NK-92 treated with Interleukin-12 subunit alpha and Interleukin-12 subunit beta, amount 100 ng/mL, for 24 hours (cell line): ENCODE measurements at regions not wholly inside any gene's neighbourhood (a gene's known extent, or its start where the extent isn't known, plus 50 kb on each side); places are given as distances from the start of the nearest gene placed in this dataset.

Experiments used
- DNase-seq: peaks from one replicate; lab custom pipeline; 2025; lab: John Stamatoyannopoulos, UW

DNA sequence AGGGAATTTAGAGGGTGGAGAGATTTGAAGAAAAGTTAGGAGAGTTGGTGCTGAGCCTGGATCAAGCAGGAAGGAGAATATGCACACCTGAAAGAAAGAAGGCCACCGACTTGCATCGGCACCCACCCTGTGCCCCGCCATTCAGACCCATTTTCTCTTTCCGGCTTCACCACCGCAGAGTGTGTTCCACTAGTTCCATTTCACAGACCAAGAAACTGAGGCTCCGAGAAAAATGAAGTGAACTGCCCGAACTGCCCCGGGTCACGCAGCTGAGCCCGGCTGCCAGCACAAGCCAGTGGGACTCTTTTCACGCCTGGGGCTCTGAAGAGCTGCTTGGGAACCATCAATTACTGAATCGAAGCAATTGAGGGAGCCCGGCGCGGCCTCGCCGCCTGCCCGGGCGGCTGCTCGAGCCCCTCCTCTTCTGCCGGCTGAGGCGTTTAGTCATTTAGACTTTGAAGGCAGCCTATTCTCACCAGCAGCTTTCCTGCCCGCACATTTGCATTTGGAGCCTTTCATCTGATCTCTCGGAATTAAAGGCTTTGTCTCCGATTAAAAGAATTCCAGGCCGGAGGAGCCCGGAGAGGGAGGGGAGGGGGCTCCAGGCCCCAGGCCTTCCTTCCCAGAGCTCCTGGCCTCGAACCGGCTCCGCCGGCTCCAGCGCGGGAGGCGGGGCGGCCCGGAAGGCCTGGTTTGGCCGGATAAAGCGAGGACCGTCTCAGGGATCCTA is 140.2 kb upstream of the PJA1 start:
- no peak for DNase-seq

DNA sequence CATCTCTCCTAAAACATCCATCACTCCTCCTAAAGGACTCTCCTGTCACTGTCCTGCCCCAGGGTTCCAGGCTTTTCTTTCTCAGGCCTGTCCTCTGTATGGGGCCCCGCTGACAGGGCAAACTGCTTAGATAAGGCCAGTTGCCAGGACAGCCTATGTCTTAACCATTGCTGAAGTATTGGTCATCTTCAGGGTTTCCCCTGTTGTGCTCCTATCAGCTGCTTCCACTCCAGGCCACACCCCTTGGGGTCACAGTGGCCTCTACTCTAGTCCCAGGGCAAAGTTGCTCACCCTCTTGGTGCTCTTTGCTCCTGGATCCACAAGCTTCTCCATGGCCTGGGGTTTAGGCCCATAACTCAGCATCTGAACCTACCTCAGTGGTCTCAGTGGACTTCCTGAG is 138.0 kb upstream of the PJA1 start:
- no peak for DNase-seq

- no peak for DNase-seq
Observed at GRCh38 chrX:69299951-69300714, 134.9 kb upstream of the PJA1 start.

DNA sequence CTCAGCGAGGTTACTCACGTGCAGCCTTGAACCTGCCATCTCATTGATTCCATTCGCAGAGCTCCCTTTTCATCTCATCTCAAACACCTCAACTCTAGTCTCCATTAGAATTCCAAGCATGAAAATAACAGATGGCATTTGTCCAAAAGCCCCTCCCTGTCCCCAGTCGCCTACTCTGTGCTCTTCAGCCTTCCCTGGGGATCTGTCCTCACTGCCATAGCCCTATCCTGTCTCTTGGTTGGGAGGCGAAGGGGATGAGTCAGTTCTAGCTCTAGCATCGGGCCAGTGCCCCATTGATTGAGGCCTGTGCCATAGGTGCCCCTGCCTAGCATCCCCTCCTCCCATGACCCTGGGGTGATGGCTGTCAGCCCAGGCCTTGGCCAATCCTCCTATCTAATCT is 134.0 kb upstream of the PJA1 start:
- no peak for DNase-seq

DNA sequence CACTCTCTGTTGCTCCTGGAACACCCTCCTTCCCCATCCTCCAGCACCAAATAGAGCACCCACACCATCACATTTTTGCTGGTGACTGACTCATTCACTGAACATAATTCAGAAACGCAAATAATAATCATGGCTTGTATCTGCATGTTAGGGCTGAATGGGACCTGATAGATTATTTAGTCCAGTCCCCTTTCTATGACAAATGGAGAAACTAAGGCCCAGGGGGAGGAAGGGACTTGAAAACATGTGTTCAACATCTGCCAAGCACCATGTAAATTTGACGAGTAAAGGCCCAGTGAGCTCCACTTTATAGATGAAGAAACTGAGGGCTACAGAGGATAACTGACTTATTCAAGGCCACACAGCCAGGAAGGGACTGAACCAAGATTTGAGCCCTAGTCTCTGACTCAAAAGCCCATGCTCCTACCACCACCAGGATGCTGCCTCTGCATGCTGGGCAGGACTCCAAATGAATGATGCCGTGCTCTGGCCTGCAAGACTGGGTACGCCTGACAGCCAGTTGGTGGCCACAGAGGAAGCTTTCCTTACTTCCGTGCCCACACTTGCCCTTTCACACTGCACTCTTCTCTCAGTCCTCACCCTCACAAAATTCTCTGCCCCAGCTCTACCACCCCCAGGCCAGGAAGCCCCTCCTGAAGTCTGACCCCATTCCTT is 133.3 kb upstream of the PJA1 start:
- no peak for DNase-seq

DNA sequence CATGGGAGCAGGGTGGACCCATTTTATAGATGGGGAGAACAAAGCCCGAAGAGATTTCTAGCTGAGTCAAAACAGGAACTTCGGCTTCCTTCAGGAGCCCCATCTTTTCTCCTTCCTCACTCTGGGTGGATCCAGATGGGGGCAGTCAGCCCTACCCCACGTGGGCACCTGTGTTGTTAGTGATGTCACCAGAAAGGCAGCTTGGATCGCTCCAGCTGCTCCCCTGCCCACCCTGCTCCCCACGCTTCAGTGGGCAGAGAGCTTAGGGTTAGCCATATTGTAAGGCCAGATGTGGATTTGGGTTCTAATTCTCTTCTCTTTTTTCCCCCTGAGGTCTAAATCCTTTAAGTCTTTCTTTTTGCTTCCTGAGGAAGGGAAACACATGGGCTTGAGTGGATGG is 132.3 kb upstream of the PJA1 start:
- no peak for DNase-seq

GRCh38 chrX:69293776-69294601 is 128.7 kb upstream of the PJA1 start:
- DNase-seq = no peak

- DNase-seq = no peak
Observed at GRCh38 chrX:69291116-69291515, 125.9 kb upstream of the PJA1 start.

- no peak for DNase-seq
Observed at GRCh38 chrX:69290292-69290691, 125.0 kb upstream of the PJA1 start.

- no peak for DNase-seq
Observed at GRCh38 chrX:69289793-69290123, 124.5 kb upstream of the PJA1 start.

DNA sequence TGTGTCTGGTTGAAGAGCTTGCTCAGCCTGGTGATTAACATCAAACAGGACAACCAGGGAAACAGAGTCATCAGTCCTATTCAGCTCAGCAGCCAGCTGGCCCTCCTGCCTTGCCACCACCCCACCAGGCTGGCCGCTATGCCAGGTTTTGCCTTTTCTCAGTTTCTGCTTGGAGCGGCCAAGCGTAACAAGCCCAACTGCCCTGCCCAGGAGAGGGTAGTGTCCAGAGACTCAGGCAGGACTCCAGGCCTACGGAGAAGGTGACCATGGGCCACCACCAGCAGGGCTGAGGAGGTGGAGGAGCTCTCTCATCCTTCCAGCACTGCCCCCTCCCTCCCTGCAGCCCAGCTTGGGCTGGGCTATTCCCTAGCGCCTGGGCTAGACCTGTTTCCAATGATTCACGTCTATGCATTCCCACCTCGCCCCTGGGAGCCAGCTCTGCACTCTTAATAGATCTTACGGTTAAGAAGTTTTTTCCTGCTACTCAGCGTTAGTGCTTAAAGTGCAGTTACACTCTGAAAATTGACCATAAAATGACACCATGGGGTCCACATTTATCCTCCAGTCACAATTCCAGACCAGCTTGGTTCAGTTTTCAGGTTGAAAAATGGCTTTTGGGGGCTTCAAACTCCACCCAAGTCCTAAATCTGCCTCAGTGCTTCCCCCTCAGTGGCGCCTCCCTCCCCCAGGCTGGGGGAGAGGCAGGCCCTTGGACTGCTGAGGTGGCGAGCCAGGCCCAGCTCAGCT is 124.0 kb upstream of the PJA1 start:
- no peak for DNase-seq

DNA sequence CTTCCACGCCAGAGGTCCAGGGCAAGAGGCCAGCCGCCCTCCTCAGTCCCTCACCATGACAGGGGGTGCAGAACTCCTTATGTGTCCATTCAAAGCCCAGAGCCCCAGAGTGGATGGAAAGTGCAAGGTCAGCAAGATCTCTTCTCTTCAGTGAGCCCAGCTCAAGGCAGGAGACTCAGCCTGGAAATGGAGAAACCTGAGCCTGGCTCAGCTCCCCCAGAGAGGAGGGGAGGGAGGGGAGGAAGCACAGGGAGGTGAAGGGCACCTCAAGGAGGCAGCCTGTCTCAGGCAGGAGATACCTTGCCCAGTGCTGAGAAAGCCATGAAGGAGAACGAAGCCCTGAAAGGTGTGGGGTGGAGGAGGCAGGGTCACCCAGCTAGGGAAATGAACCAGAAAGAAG is 121.8 kb upstream of the PJA1 start:
- DNase-seq = no peak

- DNase-seq = no peak
Observed at GRCh38 chrX:69286565-69286906, 121.3 kb upstream of the PJA1 start.

DNA sequence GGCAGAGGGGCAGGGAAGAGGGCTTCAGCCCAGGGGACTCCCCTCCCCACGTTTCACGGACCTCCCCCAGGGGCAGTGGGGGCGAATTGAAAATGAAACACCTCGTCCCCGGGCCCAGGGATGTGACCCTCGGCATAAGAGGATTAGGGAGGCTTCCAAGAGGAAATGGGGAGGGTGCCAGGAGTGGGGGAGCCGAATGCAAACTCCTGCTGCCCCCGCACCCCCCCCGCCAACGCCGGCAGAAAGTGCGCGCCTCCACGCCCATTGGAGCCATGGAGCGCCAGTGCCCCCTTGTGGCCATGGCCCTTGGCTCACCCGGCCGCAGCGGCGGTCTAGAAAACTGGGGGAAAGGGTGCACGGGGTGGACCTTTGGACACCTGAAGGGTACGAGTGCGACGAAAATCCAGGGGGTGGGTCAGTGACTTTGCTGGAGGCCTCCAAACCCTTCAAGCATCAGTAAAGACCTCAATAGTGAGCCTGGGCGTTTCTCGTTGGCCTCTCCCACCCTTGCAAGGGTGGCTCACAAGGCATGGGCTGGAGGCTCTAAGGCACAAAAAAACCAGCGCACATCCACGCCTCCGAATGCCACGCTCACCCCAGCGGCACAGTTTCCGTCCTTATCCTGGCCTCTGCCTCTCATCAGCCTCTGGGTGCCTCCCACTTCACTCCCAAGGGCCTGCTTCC is 120.8 kb upstream of the PJA1 start:
- no peak for DNase-seq

DNA sequence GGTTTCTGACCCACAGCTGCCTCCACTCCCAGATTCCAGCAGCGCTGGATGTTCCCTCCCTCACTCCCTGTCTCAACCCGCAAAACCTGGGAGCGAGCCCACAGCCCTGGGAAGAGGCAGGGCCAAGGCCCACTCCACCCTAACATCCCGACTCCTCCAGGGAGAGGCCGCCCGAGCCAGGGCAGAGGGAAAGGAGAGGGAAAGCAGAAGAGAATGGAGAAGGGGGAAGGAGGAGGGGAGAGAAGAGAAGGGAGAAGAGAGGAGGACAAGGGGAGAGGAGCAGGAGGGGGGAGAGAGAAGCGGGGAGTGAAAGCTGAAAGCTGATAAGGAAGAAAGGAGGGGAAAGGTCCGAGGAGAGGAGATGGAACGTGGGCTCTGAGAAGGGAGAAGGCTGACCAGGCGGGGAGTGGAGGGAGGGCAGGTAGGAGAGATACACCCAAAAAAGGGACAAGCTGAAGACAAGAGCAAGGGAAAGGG is 120.2 kb upstream of the PJA1 start:
- DNase-seq = no peak

DNA sequence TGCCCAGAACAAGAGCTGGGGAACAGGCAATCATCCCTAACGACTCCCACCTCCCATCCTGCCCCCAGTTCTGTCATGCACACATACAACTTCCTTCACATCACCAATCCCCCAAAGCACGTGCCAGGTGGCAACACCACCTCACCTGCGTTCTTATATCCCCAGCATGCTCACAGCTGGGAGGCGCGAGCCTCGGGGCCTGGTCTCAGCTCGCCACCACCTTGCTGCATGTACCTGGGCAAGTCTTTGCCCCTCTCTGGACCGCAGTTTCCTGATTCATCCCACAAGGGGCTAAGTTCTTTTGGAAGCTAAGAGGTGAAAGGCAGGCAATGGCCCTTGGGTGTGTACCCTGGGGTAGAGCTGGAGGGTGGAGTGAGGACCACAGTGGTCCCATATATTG is 119.2 kb upstream of the PJA1 start:
- DNase-seq = no peak

- no peak for DNase-seq
Observed at GRCh38 chrX:69282893-69283690, 117.8 kb upstream of the PJA1 start.

DNA sequence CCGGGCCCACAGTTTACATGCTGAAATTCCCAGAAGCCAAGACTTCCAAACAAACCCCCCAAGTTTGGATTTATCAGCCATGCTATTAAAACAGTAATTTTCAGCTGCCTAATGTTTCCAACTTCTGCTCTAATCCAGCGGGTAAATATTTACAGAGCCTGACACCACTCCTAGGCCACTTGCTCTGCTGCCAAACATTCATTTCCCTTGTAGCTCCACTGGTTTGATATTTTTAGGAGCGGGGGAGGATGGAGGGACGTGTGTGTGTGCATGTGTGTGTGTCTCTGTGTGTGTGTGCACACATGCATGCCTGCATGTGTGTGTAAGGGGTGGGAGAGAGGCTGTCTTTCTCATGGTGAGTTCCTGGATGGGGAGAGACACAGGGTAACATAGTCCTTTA is 115.7 kb upstream of the PJA1 start:
- no peak for DNase-seq

GRCh38 chrX:69279234-69279633 is 114.0 kb upstream of the PJA1 start:
- no peak for DNase-seq

DNA sequence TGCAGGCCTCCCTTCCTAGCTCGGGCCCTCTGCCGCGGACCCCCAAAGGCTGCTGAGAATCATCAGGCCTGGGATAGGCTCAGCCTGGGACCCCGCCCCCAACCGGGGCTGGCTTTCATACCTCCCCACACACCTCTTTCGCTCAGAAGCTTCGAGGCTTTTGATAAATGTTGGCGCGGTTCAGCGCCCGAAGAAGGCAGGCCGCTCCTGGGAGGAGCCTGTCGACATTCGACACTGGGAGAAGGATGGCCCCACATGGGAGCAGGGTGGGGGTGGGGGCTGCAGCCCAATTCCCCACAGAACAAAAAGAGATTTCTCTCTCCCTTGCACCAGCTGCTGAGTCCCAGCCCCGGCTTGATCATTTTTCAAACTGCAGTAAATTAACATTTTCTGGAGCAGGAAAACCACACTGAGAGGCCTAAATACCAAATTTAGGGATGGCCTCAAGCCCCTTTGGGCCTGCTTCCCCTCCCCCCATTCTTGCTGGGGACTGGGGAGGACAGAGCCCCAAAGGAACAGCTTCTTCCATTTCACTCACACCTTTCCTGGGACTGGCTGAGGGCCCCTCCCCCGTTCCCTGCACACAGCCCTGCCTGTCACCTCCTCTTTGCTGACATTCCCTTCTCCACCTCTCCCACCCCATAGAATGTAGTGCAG is 112.9 kb upstream of the PJA1 start:
- DNase-seq = no peak
